Tibial nerve (tissue), 3 donors: ENCODE measurements at regions not wholly inside any gene's neighbourhood (a gene's known extent, or its start where the extent isn't known, plus 50 kb on each side); places are given as distances from the start of the nearest gene placed in this dataset.

ENCODE experiments used
- POLR2A ChIP-seq, 2 donors: fragments of 450-650 bp; IDR thresholded peaks; one replicate each; pipeline ENCODE4 v1.6.1; 2017; ENCODE audit warnings: antibody characterized with exemption in 2 of 2, mild to moderate bottlenecking in 2 of 2, moderate library complexity in 2 of 2
- TF ChIP-seq, protein P1 (sequence below), 5 experiments: fragments of 200-600 bp in 3 of 5; fragments of 450-650 bp in 2 of 5; sonication (generic) in 3 of 5; IDR thresholded peaks; one replicate each; pipeline ENCODE4 v1.5.1; 2016 to 2019; ENCODE audit warnings: antibody characterized with exemption in 5 of 5, mild to moderate bottlenecking in 3 of 5, moderate library complexity in 2 of 5

DNA sequence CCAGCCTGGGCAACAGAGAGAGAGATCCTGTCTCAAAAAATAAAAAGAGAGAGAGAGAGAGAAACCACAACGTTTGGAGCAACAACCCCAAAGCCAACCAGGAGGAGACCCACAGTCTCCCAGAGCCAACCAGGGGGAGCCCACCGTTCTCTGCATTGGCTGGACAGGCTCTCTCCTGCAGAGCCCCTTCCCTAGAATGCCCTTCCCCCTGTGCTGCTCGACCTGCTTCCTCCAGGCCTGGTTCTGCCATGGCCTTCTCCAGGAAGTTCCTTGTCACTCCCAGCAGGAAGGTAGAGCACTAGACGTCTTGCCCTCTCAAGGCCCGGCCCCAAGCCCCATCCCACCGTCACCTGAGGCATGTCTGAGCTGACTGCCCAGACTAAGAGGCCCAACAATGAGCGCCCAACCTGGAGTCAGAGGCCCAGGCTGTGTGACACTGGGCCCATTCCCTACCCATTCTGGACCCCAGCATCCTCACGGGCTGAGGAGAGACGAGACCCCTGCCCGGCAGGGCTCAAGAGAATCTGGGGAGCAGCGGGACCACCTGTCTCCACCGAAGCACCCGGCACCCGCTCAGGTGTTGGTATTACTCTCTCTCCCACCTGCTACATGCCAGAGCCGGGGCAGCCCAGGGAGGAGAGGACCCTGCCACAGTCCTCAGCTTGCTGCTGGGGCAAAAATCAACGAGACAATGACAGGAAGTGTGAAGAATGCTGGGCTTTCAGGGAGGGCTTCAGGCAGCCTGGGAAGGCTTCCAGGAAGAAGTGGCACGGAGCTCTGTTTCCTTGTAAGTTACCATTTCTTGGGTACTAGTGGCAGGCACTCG lies 61.2 kb downstream of the DIO3 start:
- TF ChIP-seq, protein P1, sequence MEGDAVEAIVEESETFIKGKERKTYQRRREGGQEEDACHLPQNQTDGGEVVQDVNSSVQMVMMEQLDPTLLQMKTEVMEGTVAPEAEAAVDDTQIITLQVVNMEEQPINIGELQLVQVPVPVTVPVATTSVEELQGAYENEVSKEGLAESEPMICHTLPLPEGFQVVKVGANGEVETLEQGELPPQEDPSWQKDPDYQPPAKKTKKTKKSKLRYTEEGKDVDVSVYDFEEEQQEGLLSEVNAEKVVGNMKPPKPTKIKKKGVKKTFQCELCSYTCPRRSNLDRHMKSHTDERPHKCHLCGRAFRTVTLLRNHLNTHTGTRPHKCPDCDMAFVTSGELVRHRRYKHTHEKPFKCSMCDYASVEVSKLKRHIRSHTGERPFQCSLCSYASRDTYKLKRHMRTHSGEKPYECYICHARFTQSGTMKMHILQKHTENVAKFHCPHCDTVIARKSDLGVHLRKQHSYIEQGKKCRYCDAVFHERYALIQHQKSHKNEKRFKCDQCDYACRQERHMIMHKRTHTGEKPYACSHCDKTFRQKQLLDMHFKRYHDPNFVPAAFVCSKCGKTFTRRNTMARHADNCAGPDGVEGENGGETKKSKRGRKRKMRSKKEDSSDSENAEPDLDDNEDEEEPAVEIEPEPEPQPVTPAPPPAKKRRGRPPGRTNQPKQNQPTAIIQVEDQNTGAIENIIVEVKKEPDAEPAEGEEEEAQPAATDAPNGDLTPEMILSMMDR (IDR thresholded peaks at IDR 0.05), result no peak
- TF ChIP-seq POLR2A (IDR thresholded peaks at IDR 0.05), result no peak
